ENCODE measurements at regions not wholly inside any gene's neighbourhood (a gene's known extent, or its start where the extent isn't known, plus 50 kb on each side); places are given as distances from the start of the nearest gene placed in this dataset.

DNA sequence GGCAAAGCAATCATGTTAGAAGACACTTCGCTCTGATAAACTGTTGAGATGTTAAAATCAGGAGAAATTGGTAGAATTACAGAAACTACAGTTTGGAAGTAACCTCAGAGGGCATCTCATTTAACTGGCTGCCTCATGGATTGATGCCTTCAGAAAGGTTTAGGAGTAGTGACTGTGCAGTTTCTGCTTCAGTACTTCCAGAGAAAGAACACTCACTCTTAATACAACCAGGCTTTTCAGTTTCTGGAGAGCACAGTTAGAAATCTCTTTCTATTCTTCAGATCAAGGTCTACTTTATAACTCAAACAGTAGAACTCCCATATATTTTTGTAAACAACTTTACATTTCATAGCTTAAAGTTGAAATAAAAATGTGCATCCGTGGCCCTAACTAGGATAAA is 1358.9 kb upstream of the LRRTM3 start:
- Histone ChIP-seq H3K79me2 (ENCODE audit: control insufficient read depth, insufficient read depth, low read length) (no peaks in the 10 kb centered on the region), H3K4me3 (ENCODE audit: low read length) (no peak overlapping the region), H3K4ac (ENCODE audit: low read depth, low read length) (no peak overlapping the region), H4K8ac (ENCODE audit: low read depth, low read length) (no peak overlapping the region), H3K27ac (ENCODE audit: low read depth, low read length) (no peak overlapping the region), H3K56ac (ENCODE audit: low read length) (no peak overlapping the region), H3K4me2 (ENCODE audit: low read length) (no peak overlapping the region), H3K36me3 (ENCODE audit: control insufficient read depth, insufficient read depth, low read length) (no peaks in the 10 kb centered on the region), H2BK5ac (ENCODE audit: low read length) (no peak overlapping the region), H3K79me1 (ENCODE audit: low read length) (no peaks in the 10 kb centered on the region), H3K23ac (ENCODE audit: low read length) (no peak overlapping the region), H3K9ac (ENCODE audit: low read length) (no peak overlapping the region), H4K5ac (ENCODE audit: low read length) (no peak overlapping the region), H2BK15ac (replicated peaks; ENCODE audit: low read depth) (no peak overlapping the region), H3K18ac (ENCODE audit: low read length) (no peak overlapping the region), H2AK5ac (ENCODE audit: low read length) (no peak overlapping the region), H3K27me3 (ENCODE audit: insufficient read depth, low read length, poor library complexity) (no peaks in the 10 kb centered on the region), H3K4me1 (ENCODE audit: control insufficient read depth, low read depth, low read length) (no peaks in the 10 kb centered on the region), H2BK120ac (ENCODE audit: low read depth, low read length) (no peak overlapping the region)
- WGBS (ENCODE audit: extremely low coverage, insufficient coverage, low lambda C conversion rate) = no CpG with 5 or more reads among the region's 2 CpGs
- no peak for DNase-seq

DNA sequence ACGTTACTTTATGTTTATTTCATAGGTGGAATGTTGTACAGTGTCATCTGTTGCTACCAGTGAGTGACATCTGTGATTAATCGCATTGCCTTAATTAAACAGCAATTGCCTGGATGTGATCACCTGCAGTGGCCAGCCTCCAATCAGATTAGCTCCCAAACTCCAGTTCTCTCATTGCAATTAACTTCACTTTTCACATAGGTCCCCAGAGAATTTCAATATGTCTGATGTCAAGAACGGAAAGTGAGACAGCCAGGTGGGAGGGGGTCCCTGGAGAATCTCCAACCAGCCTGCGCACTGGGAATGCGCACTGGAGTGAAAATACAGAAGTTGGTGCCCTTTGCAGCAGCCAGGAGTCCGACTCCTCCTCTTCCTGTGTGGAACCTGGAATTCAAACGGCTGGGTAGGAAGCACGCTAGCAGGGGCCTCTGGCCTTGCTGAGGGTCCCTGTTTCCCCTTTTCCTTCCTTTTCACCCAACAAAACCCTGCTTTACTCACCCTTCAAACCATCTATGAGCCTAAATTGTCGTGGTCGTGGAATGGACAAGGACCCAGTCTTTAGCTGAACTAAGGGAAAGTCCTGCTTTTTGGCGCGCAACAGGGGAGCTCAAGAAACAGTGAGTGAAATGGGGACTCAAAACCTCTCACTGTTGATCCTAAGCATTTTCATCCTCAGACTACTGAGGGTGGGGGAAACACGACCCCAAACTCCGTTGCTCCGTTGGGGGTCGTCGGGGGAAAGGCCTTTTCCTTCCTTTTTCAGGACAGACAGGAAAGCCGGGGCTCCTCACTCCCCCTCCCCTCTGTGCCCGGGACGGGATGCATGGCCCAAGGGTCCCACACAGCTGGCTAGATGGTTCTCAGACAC is 1355.5 kb upstream of the LRRTM3 start:
- no peaks in the 10 kb centered on the region for H3K79me2 ChIP-seq (ENCODE audit: control insufficient read depth, insufficient read depth, low read length)
- H3K79me1 ChIP-seq (ENCODE audit: low read length) = no peaks in the 10 kb centered on the region
- H2BK5ac ChIP-seq (ENCODE audit: low read length) = no peak overlapping the region
- peak overlapping the region; percentile 33 for H3K27ac ChIP-seq (ENCODE audit: low read depth, low read length)
- peak overlapping the region; percentile 81 for H4K8ac ChIP-seq (ENCODE audit: low read depth, low read length)
- H3K4me2 ChIP-seq (ENCODE audit: low read length) = peak overlapping the region; percentile 59
- H3K18ac ChIP-seq (ENCODE audit: low read length) = peak overlapping the region; percentile 52
- no CpG with 5 or more reads among the region's 20 CpGs for WGBS (ENCODE audit: extremely low coverage, insufficient coverage, low lambda C conversion rate)
- peak overlapping the region; percentile 89 for H4K5ac ChIP-seq (ENCODE audit: low read length)
- peak overlapping the region; percentile 84 for H3K4me3 ChIP-seq (ENCODE audit: low read length)
- peak overlapping the region; percentile 94 for H3K56ac ChIP-seq (ENCODE audit: low read length)
- no peak overlapping the region for H2BK120ac ChIP-seq (ENCODE audit: low read depth, low read length)
- DNase-seq = peak; percentile 92
- H3K36me3 ChIP-seq (ENCODE audit: control insufficient read depth, insufficient read depth, low read length) = no peaks in the 10 kb centered on the region
- H3K27me3 ChIP-seq (ENCODE audit: insufficient read depth, low read length, poor library complexity) = no peaks in the 10 kb centered on the region
- peak overlapping the region; percentile 46 for H3K4ac ChIP-seq (ENCODE audit: low read depth, low read length)
- H2AK5ac ChIP-seq (ENCODE audit: low read length) = no peak overlapping the region
- H3K4me1 ChIP-seq (ENCODE audit: control insufficient read depth, low read depth, low read length) = no peaks in the 10 kb centered on the region
- H3K9ac ChIP-seq (ENCODE audit: low read length) = peak overlapping the region; percentile 93
- no peak overlapping the region for H2BK15ac ChIP-seq (replicated peaks; ENCODE audit: low read depth)
- peak overlapping the region; percentile 85 for H3K23ac ChIP-seq (ENCODE audit: low read length)

DNA sequence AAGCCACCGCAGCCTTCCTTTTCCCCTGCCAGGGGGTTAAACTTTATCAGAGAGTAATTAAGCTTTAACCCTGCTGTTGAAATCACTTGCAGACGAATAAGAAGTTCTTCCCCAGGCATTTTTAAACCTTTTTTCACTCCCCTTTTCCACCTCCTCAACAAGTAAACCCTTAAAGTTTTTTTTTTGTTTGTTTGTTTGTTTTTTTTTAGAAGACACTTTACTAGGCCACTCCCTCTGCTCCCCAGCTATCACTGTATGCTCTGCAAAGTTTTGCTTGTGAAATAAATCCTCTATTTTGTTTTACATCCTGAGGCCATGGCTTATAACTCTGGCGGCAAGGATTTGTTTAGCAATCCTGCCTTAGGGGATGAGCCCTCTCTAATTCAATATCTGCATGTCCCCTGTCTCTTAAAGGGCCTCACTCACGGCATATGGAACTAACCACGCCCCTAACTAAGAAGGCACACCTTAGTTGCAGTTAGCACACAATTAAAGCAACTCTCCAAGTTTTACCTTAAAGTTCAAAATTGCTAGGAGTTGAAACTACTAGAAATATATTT is 1354.7 kb upstream of the LRRTM3 start:
- peak overlapping the region; percentile 33 for H3K27ac ChIP-seq (ENCODE audit: low read depth, low read length)

DNA sequence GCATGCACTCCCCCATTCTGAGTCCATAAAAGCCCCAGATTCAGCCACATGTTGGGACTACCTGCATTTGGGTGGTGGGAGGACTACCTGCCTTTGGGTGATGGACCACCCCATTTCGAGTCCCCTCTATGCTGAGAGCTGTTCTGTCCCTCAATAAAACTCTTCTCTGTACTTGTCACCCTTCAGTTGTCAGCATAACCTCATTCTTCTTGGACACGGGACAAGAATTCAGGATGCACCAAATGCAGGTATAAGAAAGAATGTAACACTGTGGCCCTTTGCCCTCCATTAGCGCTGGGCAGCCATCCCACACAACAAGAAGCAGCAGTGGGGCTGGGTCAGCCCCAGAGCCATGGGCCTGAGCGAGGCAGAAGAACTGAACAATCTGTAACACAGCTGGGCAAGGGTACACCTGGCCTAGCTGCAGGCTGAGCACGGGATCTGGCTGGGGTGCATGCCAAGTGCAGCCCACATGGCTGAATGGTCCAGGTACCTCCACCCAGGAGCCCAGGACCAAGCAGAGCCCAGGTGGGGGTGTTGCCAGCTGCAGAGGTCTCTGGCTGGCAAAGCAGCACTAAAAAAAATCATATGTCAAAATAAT is 1344.3 kb upstream of the LRRTM3 start:
- Histone ChIP-seq H2BK120ac (ENCODE audit: low read depth, low read length) (no peak overlapping the region), H4K8ac (ENCODE audit: low read depth, low read length) (no peak overlapping the region), H2BK5ac (ENCODE audit: low read length) (no peak overlapping the region), H3K4me2 (ENCODE audit: low read length) (no peak overlapping the region), H3K4me3 (ENCODE audit: low read length) (no peak overlapping the region), H3K4me1 (ENCODE audit: control insufficient read depth, low read depth, low read length) (no peaks in the 10 kb centered on the region), H3K9ac (ENCODE audit: low read length) (no peak overlapping the region), H3K18ac (ENCODE audit: low read length) (no peak overlapping the region), H3K4ac (ENCODE audit: low read depth, low read length) (no peak overlapping the region), H4K5ac (ENCODE audit: low read length) (no peak overlapping the region), H3K56ac (ENCODE audit: low read length) (no peak overlapping the region), H3K36me3 (ENCODE audit: control insufficient read depth, insufficient read depth, low read length) (peaks cover 2% of the 10 kb centered on the region), H2AK5ac (ENCODE audit: low read length) (no peak overlapping the region), H3K79me2 (ENCODE audit: control insufficient read depth, insufficient read depth, low read length) (no peaks in the 10 kb centered on the region), H3K23ac (ENCODE audit: low read length) (no peak overlapping the region), H2BK15ac (replicated peaks; ENCODE audit: low read depth) (no peak overlapping the region), H3K27me3 (ENCODE audit: insufficient read depth, low read length, poor library complexity) (no peaks in the 10 kb centered on the region), H3K79me1 (ENCODE audit: low read length) (no peaks in the 10 kb centered on the region), H3K27ac (ENCODE audit: low read depth, low read length) (no peak overlapping the region)
- WGBS (ENCODE audit: extremely low coverage, insufficient coverage, low lambda C conversion rate) = no CpG with 5 or more reads among the region's 5 CpGs
- peak; percentile 57 for DNase-seq

More for the DNA sequence above, 1354.7 kb upstream of the LRRTM3 start:
- Histone ChIP-seq H3K18ac (ENCODE audit: low read length) (peak overlapping the region; percentile 52), H3K56ac (ENCODE audit: low read length) (peak overlapping the region; percentile 94), H3K4me2 (ENCODE audit: low read length) (peak overlapping the region; percentile 21), H4K5ac (ENCODE audit: low read length) (peak overlapping the region; percentile 18), H2BK15ac (replicated peaks; ENCODE audit: low read depth) (no peak overlapping the region), H3K36me3 (ENCODE audit: control insufficient read depth, insufficient read depth, low read length) (no peaks in the 10 kb centered on the region), H3K4me1 (ENCODE audit: control insufficient read depth, low read depth, low read length) (no peaks in the 10 kb centered on the region), H3K4me3 (ENCODE audit: low read length) (peak overlapping the region; percentile 84), H3K23ac (ENCODE audit: low read length) (no peak overlapping the region), H2BK5ac (ENCODE audit: low read length) (no peak overlapping the region), H3K4ac (ENCODE audit: low read depth, low read length) (no peak overlapping the region), H2AK5ac (ENCODE audit: low read length) (no peak overlapping the region), H3K27me3 (ENCODE audit: insufficient read depth, low read length, poor library complexity) (no peaks in the 10 kb centered on the region), H4K8ac (ENCODE audit: low read depth, low read length) (peak overlapping the region; percentile 81), H3K9ac (ENCODE audit: low read length) (peak overlapping the region; percentile 93), H3K79me2 (ENCODE audit: control insufficient read depth, insufficient read depth, low read length) (no peaks in the 10 kb centered on the region), H2BK120ac (ENCODE audit: low read depth, low read length) (no peak overlapping the region), H3K79me1 (ENCODE audit: low read length) (no peaks in the 10 kb centered on the region)
- WGBS (ENCODE audit: extremely low coverage, insufficient coverage, low lambda C conversion rate) = no CpG with 5 or more reads among the region's 5 CpGs
- peak; percentile 71 for DNase-seq

DNA sequence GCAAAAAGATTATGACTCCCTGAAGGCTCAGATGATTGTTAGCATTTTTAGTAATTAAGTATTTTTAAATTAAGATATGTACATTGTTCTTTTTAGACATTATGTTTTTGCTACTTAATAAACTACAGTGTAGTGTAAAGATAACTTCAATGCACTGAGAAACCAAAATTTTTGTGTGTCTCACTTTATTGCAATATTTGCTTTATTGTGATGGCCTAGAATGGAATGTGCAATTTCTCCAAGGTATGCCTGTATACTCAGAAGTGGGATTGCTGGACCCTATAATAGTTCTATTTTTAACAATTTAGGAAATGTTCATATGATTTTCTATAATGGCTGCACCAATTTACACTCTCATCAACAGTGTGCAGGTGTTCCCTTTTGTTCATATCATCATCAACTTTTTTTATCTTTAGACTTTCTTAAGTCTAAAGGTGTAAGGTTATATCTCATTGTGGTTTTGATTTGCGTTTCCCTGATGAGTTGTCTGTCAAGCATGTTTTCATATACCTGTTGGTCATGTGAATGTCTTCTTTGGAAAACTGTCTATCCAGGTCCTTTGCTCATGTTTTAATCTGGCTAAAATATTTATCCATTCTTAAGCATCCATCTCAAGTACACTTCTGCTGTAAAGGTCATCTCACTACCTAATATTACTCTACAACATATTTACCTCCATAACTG is 1323.5 kb upstream of the LRRTM3 start:
- H3K23ac ChIP-seq (ENCODE audit: low read length) = no peak overlapping the region
- no peak overlapping the region for H3K4me2 ChIP-seq (ENCODE audit: low read length)
- no peak overlapping the region for H2BK5ac ChIP-seq (ENCODE audit: low read length)
- no peak overlapping the region for H2AK5ac ChIP-seq (ENCODE audit: low read length)
- no peaks in the 10 kb centered on the region for H3K79me2 ChIP-seq (ENCODE audit: control insufficient read depth, insufficient read depth, low read length)
- no peaks in the 10 kb centered on the region for H3K4me1 ChIP-seq (ENCODE audit: control insufficient read depth, low read depth, low read length)
- no peak overlapping the region for H2BK15ac ChIP-seq (replicated peaks; ENCODE audit: low read depth)
- H3K4me3 ChIP-seq (ENCODE audit: low read length) = no peak overlapping the region
- no peaks in the 10 kb centered on the region for H3K79me1 ChIP-seq (ENCODE audit: low read length)
- no peak for DNase-seq
- no peak overlapping the region for H4K5ac ChIP-seq (ENCODE audit: low read length)
- H3K27me3 ChIP-seq (ENCODE audit: insufficient read depth, low read length, poor library complexity) = no peaks in the 10 kb centered on the region
- no peak overlapping the region for H3K27ac ChIP-seq (ENCODE audit: low read depth, low read length)
- whole genome bisulfite sequencing (ENCODE audit: extremely low coverage, insufficient coverage, low lambda C conversion rate) = no CpG with 5 or more reads among the region's 1 CpG
- H2BK120ac ChIP-seq (ENCODE audit: low read depth, low read length) = no peak overlapping the region
- H3K36me3 ChIP-seq (ENCODE audit: control insufficient read depth, insufficient read depth, low read length) = no peaks in the 10 kb centered on the region
- H4K8ac ChIP-seq (ENCODE audit: low read depth, low read length) = no peak overlapping the region
- no peak overlapping the region for H3K56ac ChIP-seq (ENCODE audit: low read length)
- H3K9ac ChIP-seq (ENCODE audit: low read length) = no peak overlapping the region
- no peak overlapping the region for H3K4ac ChIP-seq (ENCODE audit: low read depth, low read length)
- no peak overlapping the region for H3K18ac ChIP-seq (ENCODE audit: low read length)

Data from mesendoderm (in vitro differentiated cells).